SK-N-SH (cell line): ENCODE measurements at regions not wholly inside any gene's neighbourhood (a gene's known extent, or its start where the extent isn't known, plus 50 kb on each side); places are given as distances from the start of the nearest gene placed in this dataset.

Experiments
- CTCF ChIA-PET: fragments of 300-600, 350-600 bp; formaldehyde crosslinking; extraction: SDS; loops from one replicate; lab custom pipeline; 2021; lab: Yijun Ruan, JAX
- POLR2A ChIA-PET: fragments of 350-600 bp; sonication (Branson Sonifier 250); formaldehyde crosslinking; extraction: SDS; loops from one replicate; lab custom pipeline; 2020; ENCODE audit warnings: antibody characterized with exemption, inconsistent platforms; lab: Yijun Ruan, JAX
- DNase-seq: peaks from one replicate; pipeline ENCODE4 v3.0.0; 2012
- H2AFZ ChIP-seq: fragments of 200-600 bp; sonication (generic); 2 replicates; pipeline ENCODE4 v1.8.1; 2016; ENCODE audit warnings: antibody characterized with exemption, mild to moderate bottlenecking, low read depth
- H3F3A ChIP-seq: fragments of 200-600 bp; sonication (generic); replicated peaks from 2 replicates; pipeline ENCODE3; 2016; ENCODE audit warnings: antibody characterized with exemption, mild to moderate bottlenecking; ENCODE audit not compliant: insufficient read depth
- H3K27ac ChIP-seq, 2 experiments: fragments of 200-500 bp in 1 of 2; fragments of 200-600 bp in 1 of 2; sonication (Bioruptor generic) in 1 of 2; sonication (generic), shearing (Covaris generic) in 1 of 2; 2 replicates each; pipeline versions ENCODE4 v1.5.1 to v1.6.1; 2014 to 2016; ENCODE audit warnings: low read depth in 2 of 2, inconsistent platforms in 1 of 2, low read length in 1 of 2, mild to moderate bottlenecking in 1 of 2, mixed read lengths in 1 of 2
- H3K27me3 ChIP-seq: fragments of 200-600 bp; sonication (generic), shearing (Covaris generic); 2 replicates; pipeline ENCODE4 v1.6.1; 2016; ENCODE audit warnings: mixed run types; ENCODE audit not compliant: insufficient read depth
- H3K36me3 ChIP-seq, 2 experiments: fragments of 200-500 bp in 1 of 2; fragments of 200-600 bp in 1 of 2; sonication (Bioruptor generic) in 1 of 2; sonication (generic) in 1 of 2; replicated peaks in 1 of 2; 2 replicates each; pipeline versions ENCODE3 to v1.5.1; 2014 to 2016; ENCODE audit warnings: low read length in 1 of 2, mild to moderate bottlenecking in 1 of 2; ENCODE audit not compliant: insufficient read depth in 2 of 2, control insufficient read depth in 1 of 2
- H3K4me1 ChIP-seq, 2 experiments: fragments of 200-500 bp in 1 of 2; fragments of 200-600 bp in 1 of 2; sonication (Bioruptor generic) in 1 of 2; sonication (generic), shearing (Covaris generic) in 1 of 2; 2 replicates each; pipeline versions ENCODE4 v1.5.1 to v1.6.1; 2014 to 2016; ENCODE audit warnings: low read depth in 1 of 2, low read length in 1 of 2, mixed run types in 1 of 2; ENCODE audit not compliant: insufficient read depth in 2 of 2, control insufficient read depth in 1 of 2
- H3K4me2 ChIP-seq: fragments of 200-600 bp; sonication (generic), shearing (Covaris generic); 2 replicates; pipeline ENCODE4 v1.6.1; 2017; ENCODE audit warnings: mixed run types
- H3K4me3 ChIP-seq, 2 experiments: fragments of 200-500 bp in 1 of 2; fragments of 200-600 bp in 1 of 2; sonication (Bioruptor generic) in 1 of 2; sonication (generic), shearing (Covaris generic) in 1 of 2; 2 replicates each; pipeline versions ENCODE4 v1.5.1 to v1.8.1; 2014 to 2016; ENCODE audit warnings: low read depth in 2 of 2, inconsistent platforms in 1 of 2, low read length in 1 of 2, mild to moderate bottlenecking in 1 of 2, mixed read lengths in 1 of 2, moderate library complexity in 1 of 2
- H3K79me2 ChIP-seq: fragments of 200-600 bp; sonication (generic); 2 replicates; pipeline ENCODE4 v1.8.1; 2017; ENCODE audit warnings: mild to moderate bottlenecking; ENCODE audit not compliant: insufficient read depth
- H3K9ac ChIP-seq: fragments of 200-600 bp; sonication (generic); 2 replicates; pipeline ENCODE4 v1.6.1; 2017; ENCODE audit warnings: mixed run types
- H3K9me2 ChIP-seq: fragments of 200-600 bp; sonication (generic); 2 replicates; pipeline ENCODE4 v1.6.1; 2017; ENCODE audit warnings: mixed run types
- H3K9me3 ChIP-seq: fragments of 200-600 bp; sonication (generic); 2 replicates; pipeline ENCODE4 v1.6.1; 2017; ENCODE audit warnings: mixed run types, mild to moderate bottlenecking, moderate library complexity
- H4K20me1 ChIP-seq: fragments of 200-600 bp; sonication (generic); 2 replicates; pipeline ENCODE4 v1.6.1; 2017; ENCODE audit warnings: mild to moderate bottlenecking, mixed run types; ENCODE audit not compliant: insufficient read depth
- CTCF ChIP-seq: fragments of 200-600 bp; sonication (generic); IDR thresholded peaks from 2 replicates; pipeline ENCODE4 v1.6.1; 2017; ENCODE audit warnings: antibody characterized with exemption, mild to moderate bottlenecking, moderate library complexity
- ELF1 ChIP-seq: IDR thresholded peaks from 2 replicates; pipeline ENCODE4 v1.4.0; 2012
- EZH2phosphoT487 ChIP-seq: fragments of 200-600 bp; sonication (generic); IDR thresholded peaks from 2 replicates; pipeline ENCODE4 v1.6.1; 2017; ENCODE audit warnings: low read depth, mixed run types, mild to moderate bottlenecking, antibody characterized with exemption, moderate library complexity, borderline replicate concordance
- FOSL2 ChIP-seq: IDR thresholded peaks from 2 replicates; pipeline ENCODE4 v1.4.0; 2012; ENCODE audit warnings: low read depth, mild to moderate bottlenecking, moderate library complexity, borderline replicate concordance
- FOXM1 ChIP-seq: IDR thresholded peaks from 2 replicates; pipeline ENCODE4 v1.4.0; 2012; ENCODE audit warnings: low read depth, mild to moderate bottlenecking
- GABPA ChIP-seq: IDR thresholded peaks from 2 replicates; pipeline ENCODE4 v1.4.0; 2012; ENCODE audit warnings: low read depth, mild to moderate bottlenecking
- MAX ChIP-seq: IDR thresholded peaks from 2 replicates; pipeline ENCODE4 v1.4.0; 2012; ENCODE audit warnings: low read depth
- NRF1 ChIP-seq: IDR thresholded peaks from 2 replicates; pipeline ENCODE4 v1.6.1; 2012; ENCODE audit warnings: low read depth, mild to moderate bottlenecking, low read length
- REST ChIP-seq: IDR thresholded peaks from 2 replicates; pipeline ENCODE4 v1.6.1; 2012; ENCODE audit warnings: mild to moderate bottlenecking, low read depth, low read length, moderate library complexity
- RXRA ChIP-seq: IDR thresholded peaks from 2 replicates; pipeline ENCODE4 v1.4.0; 2012; ENCODE audit warnings: low read depth, mild to moderate bottlenecking, borderline replicate concordance
- TAF1 ChIP-seq: IDR thresholded peaks from 2 replicates; pipeline ENCODE4 v1.6.1; 2012; ENCODE audit warnings: low read depth, mild to moderate bottlenecking, low read length, moderate library complexity, borderline replicate concordance
- TEAD4 ChIP-seq: IDR thresholded peaks from 2 replicates; pipeline ENCODE4 v1.4.0; 2012; ENCODE audit warnings: mild to moderate bottlenecking, borderline replicate concordance; ENCODE audit not compliant: insufficient read depth
- USF1 ChIP-seq: IDR thresholded peaks from 2 replicates; pipeline ENCODE4 v1.4.0; 2012; ENCODE audit warnings: low read depth, borderline replicate concordance
- YY1 ChIP-seq: IDR thresholded peaks from 2 replicates; pipeline ENCODE4 v1.4.0; 2012; ENCODE audit warnings: low read depth, mild to moderate bottlenecking
- ZBTB33 ChIP-seq: IDR thresholded peaks from 2 replicates; pipeline ENCODE4 v1.4.0; 2012; ENCODE audit warnings: low read depth, borderline replicate concordance
- WGBS: methylation state at CpG from one replicate; pipeline ENCODE4 v1.1.6; 2017; ENCODE audit warnings: low lambda C conversion rate; 5-methylcytosine and 5-hydroxymethylcytosine counted together

- TF ChIP-seq ELF1 = no peak
- no peak for TF ChIP-seq TEAD4
These were observed 471.0 kb upstream of the CDH5 start (continued) for GRCh38 chr16:65895486-65895885.

GRCh38 chr16:65890203-65890602 lies 476.3 kb upstream of the CDH5 start:
- WGBS = 71% methylated on average over 4 of the region's 4 CpGs
- no peak for DNase-seq

GRCh38 chr16:65889533-65889966 lies 476.9 kb upstream of the CDH5 start:
- H3K79me2 ChIP-seq = no peaks in the 10 kb centered on the region
- CTCF ChIA-PET = interaction anchor here (1.3 kb wide), 1 partner anchor 229 kb away, joined by 4 read pairs; no protein-coding TSS in a partner anchor
- H3F3A ChIP-seq = no peaks in the 10 kb centered on the region
- no peak overlapping the region for H3K9ac ChIP-seq
- H3K27ac ChIP-seq = no peak overlapping the region
- no peak overlapping the region for H2AFZ ChIP-seq
- DNase-seq = no peak
- H3K27me3 ChIP-seq = no peaks in the 10 kb centered on the region
- H3K36me3 ChIP-seq = no peaks in the 10 kb centered on the region
- no peaks in the 10 kb centered on the region for H3K4me1 ChIP-seq
- H4K20me1 ChIP-seq = no peaks in the 10 kb centered on the region
- 75% methylated on average over 2 of the region's 4 CpGs for WGBS
- H3K9me2 ChIP-seq = no peaks in the 10 kb centered on the region
- POLR2A ChIA-PET = interaction anchor here (0.6 kb wide), 1 partner anchor 1430 kb away, joined by 5 read pairs; no protein-coding TSS in a partner anchor
- no peaks in the 10 kb centered on the region for H3K9me3 ChIP-seq
- H3K4me2 ChIP-seq = no peak overlapping the region
- no peak overlapping the region for H3K4me3 ChIP-seq
- TF ChIP-seq REST (no peak), CTCF (no peak), YY1 (no peak), MAX (no peak), EZH2phosphoT487 (no peak)

More at GRCh38 chr16:65890203-65890602, 476.3 kb upstream of the CDH5 start:
- Histone ChIP-seq H2AFZ (no peak overlapping the region), H3K4me1 (no peaks in the 10 kb centered on the region), H3K9me3 (no peaks in the 10 kb centered on the region), H4K20me1 (no peaks in the 10 kb centered on the region), H3K4me3 (no peak overlapping the region), H3K9me2 (no peaks in the 10 kb centered on the region), H3K4me2 (no peak overlapping the region), H3K36me3 (no peaks in the 10 kb centered on the region), H3K9ac (no peak overlapping the region), H3F3A (no peaks in the 10 kb centered on the region), H3K79me2 (no peaks in the 10 kb centered on the region), H3K27me3 (no peaks in the 10 kb centered on the region), H3K27ac (no peak overlapping the region)
- ChIA-PET CTCF (interaction anchor here (1.3 kb wide), 1 partner anchor 230 kb away, joined by 4 read pairs; no protein-coding TSS in a partner anchor), POLR2A (interaction anchor here (0.6 kb wide), 1 partner anchor 1431 kb away, joined by 5 read pairs; no protein-coding TSS in a partner anchor)
- no peak for TF ChIP-seq TAF1
- TF ChIP-seq GABPA = no peak
- TF ChIP-seq FOXM1 = no peak
- no peak for TF ChIP-seq NRF1
- TF ChIP-seq RXRA = no peak
- no peak for TF ChIP-seq ZBTB33
- TF ChIP-seq USF1 = no peak
- no peak for TF ChIP-seq FOSL2
- TF ChIP-seq TEAD4 = no peak
- no peak for TF ChIP-seq ELF1
